ENCODE measurements at regions not wholly inside any gene's neighbourhood (a gene's known extent, or its start where the extent isn't known, plus 50 kb on each side); places are given as distances from the start of the nearest gene placed in this dataset.
"Not testable (repeated sequence)": the region's sequence is repeated elsewhere in the genome, so short reads cannot be mapped to it uniquely, and the experiment has no call there.

DNA sequence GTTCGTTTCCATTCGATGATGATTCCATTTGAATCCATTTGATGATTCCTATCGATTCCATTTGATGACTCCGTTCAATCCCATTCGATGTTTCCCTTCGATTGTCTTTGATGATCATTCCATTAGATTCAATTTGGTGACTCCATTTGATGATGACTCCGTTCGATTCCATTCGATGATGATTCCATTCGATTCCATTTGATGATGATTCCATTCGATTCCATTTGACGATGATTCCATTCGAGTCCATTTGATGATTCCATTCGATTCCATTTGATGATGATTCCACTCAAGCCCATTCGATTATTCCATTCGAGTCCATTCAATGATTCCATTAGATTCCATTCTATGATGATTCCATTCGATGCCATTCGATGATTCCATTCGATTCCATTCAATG is 2730.6 kb downstream of the RPIA start:
- not testable (repeated sequence) for ATAC-seq

- ATAC-seq: not testable (repeated sequence)
Measured at GRCh38 chr2:91427148-91427547, 2735.7 kb downstream of the RPIA start.

- ATAC-seq: not testable (repeated sequence)
Measured at GRCh38 chr2:91441932-91442245, 2750.4 kb downstream of the RPIA start.

DNA sequence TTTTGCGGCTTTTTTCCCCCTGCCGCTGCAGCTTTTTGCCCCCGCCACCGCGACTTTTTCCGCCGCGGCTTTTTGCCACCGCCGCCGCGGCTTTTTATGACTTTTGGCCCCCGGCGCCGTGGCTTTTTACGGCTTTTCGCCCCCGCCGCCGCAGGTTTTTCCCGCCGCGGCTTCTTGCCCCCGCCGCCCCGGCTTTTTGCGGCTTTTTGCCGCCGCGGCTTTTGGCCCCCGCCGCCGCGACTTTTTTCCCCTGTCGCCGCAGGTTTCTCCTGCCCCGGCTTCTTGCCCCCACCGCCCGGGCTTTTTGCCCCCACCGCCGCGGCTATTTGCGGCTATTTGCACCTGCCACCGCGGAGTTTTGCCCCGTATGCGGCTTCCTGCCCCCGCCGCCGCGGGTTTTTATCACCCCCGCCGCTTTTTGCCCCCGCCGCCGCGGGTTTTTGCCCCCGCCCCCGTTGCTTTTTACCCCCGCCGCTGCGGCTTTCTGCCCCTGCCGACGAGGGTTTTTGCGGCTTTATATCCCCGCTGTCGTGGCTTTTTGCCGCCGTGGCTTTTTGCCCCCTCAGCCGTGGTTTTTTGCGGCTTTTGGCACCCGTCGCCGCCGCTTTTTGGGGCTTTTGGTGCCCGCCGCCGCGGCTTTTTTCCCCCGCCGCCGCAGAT is 2750.9 kb downstream of the RPIA start:
- ATAC-seq: no peak

DNA sequence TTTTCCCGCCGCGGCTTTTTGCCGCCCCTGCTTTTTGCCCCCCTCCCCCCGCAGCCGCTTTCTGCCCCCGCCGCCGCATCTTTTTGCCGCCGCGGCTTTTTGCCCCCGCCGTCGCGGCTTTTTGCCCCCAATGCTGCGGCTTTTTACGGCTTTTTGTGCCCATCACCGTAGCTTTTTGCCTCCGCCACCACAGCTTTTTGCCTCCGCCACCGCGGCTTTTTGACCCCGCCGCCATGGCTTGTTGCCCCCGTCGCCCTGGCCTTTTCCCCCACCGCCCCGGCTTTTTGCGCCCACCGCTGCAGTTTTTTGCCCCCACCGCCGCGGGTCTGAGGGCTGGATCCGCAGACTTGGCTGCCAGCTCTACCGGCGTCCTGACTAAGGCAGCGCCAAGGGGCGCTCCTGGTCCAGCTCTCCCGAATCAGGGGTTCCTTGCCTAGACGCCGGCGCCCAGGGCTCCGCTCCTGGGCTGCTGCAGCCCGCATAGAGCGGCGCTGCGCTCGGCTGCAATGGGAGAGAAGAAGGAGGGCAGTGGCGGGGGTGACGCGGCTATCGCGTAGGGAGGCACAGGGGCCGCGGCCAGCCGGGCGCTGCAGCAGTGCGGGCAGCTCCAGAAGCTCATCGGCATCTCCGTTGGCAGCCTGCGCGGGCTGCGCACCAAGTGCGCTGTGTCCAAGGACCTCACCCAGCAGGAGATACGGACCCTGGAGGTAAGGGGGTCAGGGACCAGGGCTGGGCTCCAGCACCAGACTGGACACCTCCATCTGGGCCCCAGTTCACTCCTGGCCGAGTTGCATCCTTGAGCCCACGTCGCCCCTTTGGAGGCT is 2751.6 kb downstream of the RPIA start:
- not testable (repeated sequence) for ATAC-seq

DNA sequence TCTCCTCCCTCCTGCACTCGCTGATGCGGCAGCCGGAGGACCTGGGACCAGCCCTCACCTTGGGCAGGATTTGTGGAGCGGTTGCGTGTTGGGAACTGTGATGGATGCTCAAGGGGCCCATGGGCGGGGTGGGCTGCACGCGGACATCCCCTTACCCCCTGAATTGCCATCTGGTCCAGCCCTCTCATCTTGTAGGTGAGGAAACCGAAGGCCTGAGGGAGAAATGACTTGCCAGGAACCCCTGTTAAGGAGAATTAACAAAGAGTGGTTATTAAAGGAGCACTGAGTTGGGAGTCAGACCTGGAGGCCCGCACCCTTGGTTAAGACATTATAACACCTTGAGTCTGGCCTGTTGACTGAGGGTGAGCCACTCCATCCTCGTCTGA is 2752.2 kb downstream of the RPIA start:
- ATAC-seq: not testable (repeated sequence)

- not testable (repeated sequence) for ATAC-seq
Measured at GRCh38 chr2:91445705-91446104, 2754.2 kb downstream of the RPIA start.

DNA sequence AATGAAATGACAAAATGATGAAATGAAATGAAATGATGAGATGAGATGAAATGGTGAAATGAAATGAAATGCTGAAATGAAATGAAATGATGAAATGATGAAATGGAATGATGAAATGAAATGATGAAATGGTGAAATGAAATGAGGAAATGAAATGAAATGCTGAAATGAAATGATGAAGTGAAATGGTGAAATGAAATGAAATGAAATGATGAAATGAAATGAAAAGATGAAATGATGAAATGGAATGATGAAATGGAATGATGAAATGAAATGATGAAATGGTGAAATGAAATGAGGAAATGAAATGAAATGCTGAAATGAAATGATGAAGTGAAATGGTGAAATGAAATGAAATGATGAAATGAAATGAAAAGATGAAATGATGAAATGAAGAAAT is 2755.0 kb downstream of the RPIA start:
- not testable (repeated sequence) for ATAC-seq

DNA sequence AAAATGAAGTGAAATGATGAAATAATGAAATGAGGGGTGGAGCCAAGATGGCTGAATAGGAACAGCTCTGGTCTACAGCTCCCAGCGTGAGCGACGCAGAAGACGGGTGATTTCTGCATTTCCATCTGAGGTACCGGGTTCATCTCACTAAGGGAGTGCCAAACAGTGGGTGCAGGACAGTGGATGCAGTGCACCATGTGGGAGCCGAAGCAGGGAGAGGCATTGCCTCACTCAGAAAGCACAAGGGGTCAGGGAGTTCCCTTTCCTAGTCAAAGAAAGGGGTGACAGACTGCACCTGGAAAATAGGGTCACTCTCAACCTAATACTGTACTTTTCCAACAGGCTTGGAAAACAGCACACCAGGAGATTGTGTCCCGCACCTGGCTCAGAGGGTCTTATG is 2755.4 kb downstream of the RPIA start:
- ATAC-seq: not testable (repeated sequence)

DNA sequence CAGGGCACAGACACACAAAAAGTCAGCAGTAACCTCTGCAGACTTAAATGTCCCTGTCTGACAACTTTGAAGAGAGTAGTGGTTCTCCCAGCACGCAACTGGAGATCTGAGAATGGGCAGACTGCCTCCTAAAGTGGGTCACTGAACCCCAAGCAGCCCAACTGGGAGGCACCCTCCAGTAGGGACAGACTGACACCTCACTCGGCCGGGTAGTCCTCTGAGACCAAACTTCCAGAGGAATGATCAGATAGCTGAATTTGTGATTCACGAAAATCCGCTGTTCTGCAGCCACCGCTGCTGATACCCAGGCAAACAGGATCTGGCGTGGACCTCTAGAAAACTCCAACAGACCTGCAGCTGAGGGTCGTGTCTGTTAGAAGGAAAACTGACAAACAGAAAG is 2756.0 kb downstream of the RPIA start:
- ATAC-seq: not testable (repeated sequence)

GRCh38 chr2:91462292-91462691 is 2770.8 kb downstream of the RPIA start:
- not testable (repeated sequence) for ATAC-seq

GRCh38 chr2:91463007-91463406 is 2771.5 kb downstream of the RPIA start:
- not testable (repeated sequence) for ATAC-seq

DNA sequence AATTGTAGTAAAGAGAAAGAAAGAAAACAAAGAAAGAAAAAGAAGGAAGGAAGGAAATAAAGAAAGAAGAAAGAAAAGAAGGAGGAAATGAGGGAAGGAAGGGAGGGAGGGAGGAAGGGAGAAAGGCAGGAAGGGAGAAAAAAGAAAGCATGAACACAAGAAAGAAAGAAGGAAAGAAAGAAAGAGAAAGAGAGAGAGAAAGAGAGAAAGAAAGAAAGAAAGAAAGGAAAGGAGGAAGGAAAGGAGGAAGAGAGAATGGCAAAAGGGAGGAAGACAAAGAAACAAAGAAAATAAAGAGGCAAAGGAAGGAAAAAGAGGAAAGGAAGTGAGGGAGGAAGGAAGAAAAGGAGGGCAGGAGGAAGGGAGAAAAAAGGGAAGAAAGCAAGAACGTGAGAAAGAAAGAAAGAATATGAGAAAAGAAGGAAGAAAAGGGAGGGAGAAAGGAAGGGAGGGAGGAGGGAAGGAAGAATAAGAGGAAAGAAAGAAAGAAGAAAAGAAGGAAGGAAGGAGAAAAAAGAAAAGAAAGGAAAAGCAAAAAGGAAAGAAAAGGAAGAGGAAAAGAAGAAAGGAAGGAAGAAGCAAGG is 2775.4 kb downstream of the RPIA start:
- not testable (repeated sequence) for ATAC-seq

DNA sequence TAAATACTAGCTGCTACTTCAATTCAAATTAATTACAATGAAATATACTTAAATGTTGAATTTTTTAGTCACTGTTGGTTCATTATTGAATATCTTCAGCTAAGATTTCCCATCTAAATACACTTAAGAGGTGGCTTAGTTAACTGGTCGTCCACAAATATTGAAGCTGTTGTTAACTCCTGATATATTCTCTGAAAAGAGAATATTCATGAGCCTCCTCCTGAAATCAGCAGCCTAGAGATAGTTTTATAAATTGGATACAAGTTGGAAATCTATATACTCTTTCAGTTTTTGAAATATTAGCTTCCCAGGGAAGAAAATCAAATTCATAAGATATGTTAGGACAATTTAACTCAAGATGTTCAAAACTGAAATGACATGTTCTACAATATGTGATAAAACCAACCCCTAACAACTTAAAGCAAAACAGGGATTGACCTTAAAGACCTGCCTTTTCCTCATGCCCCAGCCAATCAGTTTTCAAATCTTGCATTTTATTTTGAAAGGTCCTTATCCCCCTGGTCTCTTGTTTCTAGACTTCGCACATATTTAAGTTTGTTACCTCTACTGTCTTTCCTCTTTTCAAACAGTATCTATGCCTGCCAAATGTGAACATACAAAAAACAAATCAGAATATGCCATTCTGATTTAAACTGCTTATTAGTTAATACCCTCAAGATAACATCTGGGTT is 2784.9 kb downstream of the RPIA start:
- not testable (repeated sequence) for ATAC-seq

DNA sequence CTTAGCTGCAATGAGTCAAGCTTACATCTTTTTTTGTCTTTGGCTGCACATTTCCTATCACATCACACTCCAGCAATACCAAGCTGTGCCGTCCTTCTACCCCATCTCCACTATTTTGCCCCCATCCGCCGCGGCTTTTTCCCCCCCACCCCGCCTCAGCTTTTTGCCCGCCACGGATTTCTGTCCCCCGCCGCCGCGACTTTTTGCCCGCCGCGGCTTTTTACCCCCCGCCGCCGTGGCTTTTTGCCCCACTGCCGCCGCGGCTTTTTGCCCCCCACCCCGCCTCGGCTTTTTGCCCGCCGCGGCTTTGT is 2785.4 kb downstream of the RPIA start:
- not testable (repeated sequence) for ATAC-seq

DNA sequence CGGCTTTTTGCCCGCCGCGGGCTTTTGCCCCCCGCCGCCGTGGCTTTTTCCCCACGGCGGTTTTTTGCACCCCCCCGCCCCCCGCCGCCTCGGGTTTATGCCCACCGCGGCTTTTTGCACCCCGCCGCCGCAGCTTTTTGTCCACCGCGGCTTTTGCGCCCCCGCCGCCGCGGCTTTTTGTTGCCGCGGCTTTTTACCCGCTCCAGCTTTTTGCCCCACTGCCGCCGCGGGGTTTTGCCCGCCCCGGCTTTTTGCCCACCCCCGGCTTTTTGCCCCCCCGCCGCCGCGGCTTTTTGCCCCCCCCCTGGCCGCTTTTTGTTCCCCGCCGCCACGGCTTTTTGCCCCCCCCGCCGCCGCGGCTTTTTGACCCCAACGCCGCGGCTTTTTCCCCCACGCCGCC is 2785.8 kb downstream of the RPIA start:
- not testable (repeated sequence) for ATAC-seq

DNA sequence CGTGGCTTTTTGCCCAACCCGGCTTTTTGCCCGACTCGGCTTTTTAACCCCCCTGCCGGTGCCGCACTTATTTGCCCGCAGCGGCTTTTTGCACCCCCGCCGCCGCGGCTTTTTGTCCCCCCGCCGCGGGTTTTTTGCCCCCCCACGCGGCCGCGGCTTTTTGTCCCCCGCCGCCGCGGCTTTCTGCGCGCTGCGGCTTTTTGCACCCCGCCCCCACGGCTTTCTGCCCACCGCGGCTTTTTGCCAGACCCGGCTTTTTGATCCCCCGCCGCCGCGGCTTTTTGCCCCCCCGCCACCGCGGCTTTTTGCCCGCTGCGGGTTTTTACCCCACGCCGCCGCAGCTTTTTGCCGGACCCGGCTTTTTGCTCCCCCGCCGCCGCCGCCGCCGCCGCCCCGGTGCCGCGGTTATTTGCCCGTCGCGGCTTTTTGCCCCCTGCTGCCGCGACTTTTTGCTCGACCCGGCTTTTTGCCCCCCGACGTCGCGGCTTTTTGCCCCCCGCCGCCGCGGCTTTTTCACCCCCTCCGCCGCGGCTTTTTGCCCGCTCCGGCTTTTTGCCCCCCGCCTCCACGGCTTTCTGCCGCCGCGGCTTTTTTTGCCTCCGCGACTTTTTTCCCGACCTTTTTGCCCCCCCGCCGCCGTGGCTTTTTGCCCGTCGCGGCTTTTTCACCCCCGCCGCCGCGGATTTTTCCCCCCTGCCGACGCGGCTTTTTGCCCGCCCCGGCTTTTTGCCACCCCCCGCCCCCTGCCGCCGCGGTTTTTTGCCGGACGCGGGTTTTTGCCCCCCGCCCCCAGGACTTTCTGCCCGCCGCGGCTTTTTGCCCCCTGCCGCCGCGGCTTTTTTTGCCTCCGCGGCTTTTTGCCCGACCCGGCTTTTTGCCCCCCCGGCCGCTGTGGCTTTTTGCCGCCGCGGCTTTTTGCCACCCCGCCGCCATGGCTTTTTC is 2786.5 kb downstream of the RPIA start:
- ATAC-seq: no peak

DNA sequence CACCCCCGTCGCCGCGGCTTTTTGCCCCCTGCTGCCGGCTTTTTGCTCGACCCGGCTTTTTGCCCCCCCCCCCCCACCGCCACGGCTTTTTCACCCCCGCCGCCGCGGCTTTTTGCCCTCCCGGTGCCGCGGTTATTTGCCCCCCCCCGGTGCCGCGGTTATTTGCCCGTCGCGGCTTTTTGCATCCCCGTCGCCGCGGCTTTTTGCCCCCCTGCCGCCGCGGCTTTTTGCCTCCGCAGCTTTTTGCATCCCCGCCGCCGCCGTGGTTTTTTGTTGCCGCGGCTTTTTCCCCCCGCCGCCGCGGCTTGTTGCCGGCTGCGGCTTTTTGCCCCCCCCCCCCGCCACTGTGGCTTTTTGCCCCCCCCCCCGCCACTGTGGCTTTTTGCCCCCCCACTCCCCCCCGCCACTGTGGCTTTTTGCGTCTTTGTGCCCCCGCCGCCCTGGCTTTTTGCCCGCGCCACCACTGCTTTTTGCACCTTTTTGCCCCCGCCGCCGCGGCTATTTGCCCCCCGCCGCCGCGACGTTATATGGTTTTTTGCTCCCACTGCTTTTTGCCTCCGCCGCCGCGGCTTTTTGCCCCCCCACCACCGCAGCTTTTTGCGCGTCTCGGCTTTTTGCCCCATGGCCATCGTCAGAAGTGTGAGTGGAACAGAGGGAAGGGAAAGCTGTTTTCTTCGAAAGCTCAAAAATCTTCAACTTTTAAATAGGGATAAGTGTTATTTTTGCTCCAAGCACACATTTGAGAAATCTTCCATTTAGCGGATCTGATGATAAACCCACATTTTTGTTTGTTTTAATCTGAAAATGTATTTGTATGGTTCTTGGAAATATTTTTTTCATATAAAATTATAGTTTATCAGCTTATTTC is 2787.6 kb downstream of the RPIA start:
- not testable (repeated sequence) for ATAC-seq

GRCh38 chr2:91485226-91485625 is 2793.8 kb downstream of the RPIA start:
- ATAC-seq: not testable (repeated sequence)

GRCh38 chr2:91497129-91498064 is 2805.9 kb downstream of the RPIA start:
- ATAC-seq: not testable (repeated sequence)
